Natural killer cell treated with Interleukin-12 subunit alpha and Interleukin-12 subunit beta and Interleukin-15 and Interleukin-18, amount 100 ng/mL, for 72 hours (primary cell): ENCODE measurements at regions not wholly inside any gene's neighbourhood (a gene's known extent, or its start where the extent isn't known, plus 50 kb on each side); places are given as distances from the start of the nearest gene placed in this dataset.

Experiments
- ATAC-seq, 2 donors: fragments of 150-1000 bp; cut with Tn5 transposase in 1 of 2; sonication (Bioruptor Pico), chemical (Tn5 transposase) in 1 of 2; 2 replicates each; pipeline ENCODE4 v1.10.0; 2021
- DNase-seq: peaks from one replicate; pipeline ENCODE4 v3.0.0; 2022; ENCODE audit warnings: low spot score
- H3K27ac Mint-ChIP-seq, 2 donors: 1 replicate in 1 of 2; 2 replicates in 1 of 2; pipeline ENCODE4 v1.8.0; 2022; ENCODE audit warnings: mixed read lengths in 2 of 2, mild to moderate bottlenecking in 1 of 2, moderate library complexity in 1 of 2
- H3K27me3 Mint-ChIP-seq, 2 donors: 1 replicate in 1 of 2; 2 replicates in 1 of 2; pipeline ENCODE4 v1.8.0; 2022; ENCODE audit warnings: mixed read lengths in 2 of 2
- H3K36me3 Mint-ChIP-seq: one replicate; pipeline ENCODE4 v1.8.0; 2022; ENCODE audit warnings: mixed read lengths
- H3K4me1 Mint-ChIP-seq, 2 donors: 1 replicate in 1 of 2; 2 replicates in 1 of 2; pipeline ENCODE4 v1.8.0; 2022; ENCODE audit warnings: low read depth in 2 of 2, mixed read lengths in 2 of 2, mild to moderate bottlenecking in 1 of 2
- H3K4me3 Mint-ChIP-seq: one replicate; pipeline ENCODE4 v1.8.0; 2022; ENCODE audit warnings: mixed read lengths
- H3K9me3 Mint-ChIP-seq: 2 replicates; pipeline ENCODE4 v1.8.0; 2022; ENCODE audit warnings: mixed read lengths

- Mint-ChIP-seq H3K4me1 (peaks cover 11 to 13% of the 10 kb centered on the region in 2 donors), H3K27ac (no peak overlapping the region), H3K36me3 (no peaks in the 10 kb centered on the region), H3K4me3 (no peak overlapping the region), H3K27me3 (peaks cover 4 to 7% of the 10 kb centered on the region in 2 donors), H3K9me3 (no peaks in the 10 kb centered on the region)
- ATAC-seq (no peak), DNase-seq (no peak)
Measured at GRCh38 chr2:175233135-175233719, 51.7 kb upstream of the ATP5MC3 start.
